PC-3 (cell line): ENCODE measurements at regions not wholly inside any gene's neighbourhood (a gene's known extent, or its start where the extent isn't known, plus 50 kb on each side); places are given as distances from the start of the nearest gene placed in this dataset.

Experiments
- EZH2 ChIP-seq: fragments of 300-600 bp; sonication (generic); IDR thresholded peaks from one replicate; pipeline ENCODE4 v1.6.1; 2017; ENCODE audit warnings: antibody characterized with exemption, mild to moderate bottlenecking, low read length; ENCODE audit not compliant: unreplicated experiment
- EZH2phosphoT487 ChIP-seq: fragments of 300-600 bp; sonication (generic); IDR thresholded peaks from 2 replicates; pipeline ENCODE4 v1.6.1; 2018; ENCODE audit warnings: mild to moderate bottlenecking, antibody characterized with exemption, low read length, borderline replicate concordance
- TF ChIP-seq, protein P1 (sequence below): fragments of 300-600 bp; sonication (generic); conservative IDR thresholded peaks from 2 replicates; pipeline ENCODE4 v1.5.1; 2017; ENCODE audit warnings: antibody characterized with exemption, low read depth, mild to moderate bottlenecking, low read length

- no peak for TF ChIP-seq EZH2phosphoT487
- TF ChIP-seq, protein P1, sequence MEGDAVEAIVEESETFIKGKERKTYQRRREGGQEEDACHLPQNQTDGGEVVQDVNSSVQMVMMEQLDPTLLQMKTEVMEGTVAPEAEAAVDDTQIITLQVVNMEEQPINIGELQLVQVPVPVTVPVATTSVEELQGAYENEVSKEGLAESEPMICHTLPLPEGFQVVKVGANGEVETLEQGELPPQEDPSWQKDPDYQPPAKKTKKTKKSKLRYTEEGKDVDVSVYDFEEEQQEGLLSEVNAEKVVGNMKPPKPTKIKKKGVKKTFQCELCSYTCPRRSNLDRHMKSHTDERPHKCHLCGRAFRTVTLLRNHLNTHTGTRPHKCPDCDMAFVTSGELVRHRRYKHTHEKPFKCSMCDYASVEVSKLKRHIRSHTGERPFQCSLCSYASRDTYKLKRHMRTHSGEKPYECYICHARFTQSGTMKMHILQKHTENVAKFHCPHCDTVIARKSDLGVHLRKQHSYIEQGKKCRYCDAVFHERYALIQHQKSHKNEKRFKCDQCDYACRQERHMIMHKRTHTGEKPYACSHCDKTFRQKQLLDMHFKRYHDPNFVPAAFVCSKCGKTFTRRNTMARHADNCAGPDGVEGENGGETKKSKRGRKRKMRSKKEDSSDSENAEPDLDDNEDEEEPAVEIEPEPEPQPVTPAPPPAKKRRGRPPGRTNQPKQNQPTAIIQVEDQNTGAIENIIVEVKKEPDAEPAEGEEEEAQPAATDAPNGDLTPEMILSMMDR = no peak
- no peak for TF ChIP-seq EZH2
These were observed 565.5 kb upstream of the IGFBP3 start for GRCh38 chr7:46486256-46487206.
